H1 (cell line): ENCODE measurements at regions not wholly inside any gene's neighbourhood (a gene's known extent, or its start where the extent isn't known, plus 50 kb on each side); places are given as distances from the start of the nearest gene placed in this dataset.

ENCODE experiments used
- CTCF ChIA-PET: fragments of 300-600 bp; sonication (Branson Sonifier 250); formaldehyde crosslinking; loops from one replicate; lab custom pipeline; 2021; ENCODE audit not compliant: partially characterized antibody; lab: Charles Lee
- POLR2A ChIA-PET: fragments of 300-600 bp; sonication (Branson Sonifier 250); formaldehyde crosslinking; loops from one replicate; lab custom pipeline; 2021; ENCODE audit warnings: inconsistent platforms; ENCODE audit not compliant: partially characterized antibody; lab: Charles Lee
- DNase-seq, 2 experiments: peaks; one replicate each; pipeline versions ENCODE4 v3.0.0 to v3.0.0-alpha.2; 2010 to 2022; ENCODE audit warnings: low spot score in 2 of 2, low read depth in 1 of 2, mixed read lengths in 1 of 2
- FAIRE-seq: peaks from 2 replicates; lab custom pipeline; 2011; peaks lifted over from hg19 to GRCh38; lab: Jason Lieb, UNC
- H2AFZ ChIP-seq: 2 replicates; pipeline ENCODE4 v1.8.1; 2012; ENCODE audit warnings: low read length, inconsistent platforms
- H2AK5ac ChIP-seq: 2 replicates; pipeline ENCODE4 v1.6.1; 2013; ENCODE audit warnings: low read depth, low read length
- H2BK120ac ChIP-seq: replicated peaks from 2 replicates; pipeline ENCODE3; 2013; ENCODE audit warnings: low read depth, low read length, inconsistent platforms
- H2BK12ac ChIP-seq: 2 replicates; pipeline ENCODE4 v1.6.1; 2013; ENCODE audit warnings: low read depth, low read length
- H2BK15ac ChIP-seq: 2 replicates; pipeline ENCODE4 v1.6.1; 2013; ENCODE audit warnings: low read length
- H2BK20ac ChIP-seq: 2 replicates; pipeline ENCODE4 v1.6.1; 2013; ENCODE audit warnings: low read length
- H2BK5ac ChIP-seq: 2 replicates; pipeline ENCODE4 v1.6.1; 2013; ENCODE audit warnings: low read depth, low read length
- H3K14ac ChIP-seq: 2 replicates; pipeline ENCODE4 v1.6.1; 2013; ENCODE audit warnings: inconsistent platforms; ENCODE audit not compliant: insufficient read length
- H3K18ac ChIP-seq: 2 replicates; pipeline ENCODE4 v1.6.1; 2013; ENCODE audit warnings: low read length; ENCODE audit errors: extremely low read depth
- H3K23ac ChIP-seq: 2 replicates; pipeline ENCODE4 v1.6.1; 2013; ENCODE audit warnings: inconsistent platforms; ENCODE audit not compliant: insufficient read length
- H3K23me2 ChIP-seq: 2 replicates; pipeline ENCODE4 v1.6.1; 2013; ENCODE audit warnings: low read depth, low read length
- H3K27ac ChIP-seq: 2 replicates; pipeline ENCODE4 v1.6.1; 2011; ENCODE audit warnings: low read depth, low read length, inconsistent platforms
- H3K27me3 ChIP-seq, 4 experiments: replicated peaks in 1 of 4; 1 replicate in 1 of 4; 2 replicates in 3 of 4; pipeline versions ENCODE4 v1.6.1 to v1.8.1; 2011 to 2013; ENCODE audit warnings: low read length in 3 of 4, mild to moderate bottlenecking in 3 of 4, inconsistent platforms in 2 of 4, mixed read lengths in 2 of 4, moderate library complexity in 1 of 4; ENCODE audit not compliant: control insufficient read depth in 3 of 4, insufficient read depth in 3 of 4; ENCODE audit errors: extremely low read depth in 1 of 4
- H3K36me3 ChIP-seq, 4 experiments: 2 replicates each; pipeline versions ENCODE4 v1.6.1 to v1.8.1; 2011 to 2013; ENCODE audit warnings: mild to moderate bottlenecking in 4 of 4, low read length in 3 of 4, moderate library complexity in 2 of 4, control low read depth in 1 of 4, inconsistent platforms in 1 of 4; ENCODE audit not compliant: insufficient read depth in 4 of 4, control insufficient read depth in 2 of 4
- H3K4ac ChIP-seq: replicated peaks from 2 replicates; pipeline ENCODE3; 2013; ENCODE audit warnings: low read length, low read depth, mixed read lengths, inconsistent platforms; ENCODE audit not compliant: insufficient read length
- H3K4me1 ChIP-seq, 4 experiments: replicated peaks in 1 of 4; 1 replicate in 1 of 4; 2 replicates in 3 of 4; pipeline versions ENCODE4 v1.6.1 to v1.8.1; 2011 to 2013; ENCODE audit warnings: low read length in 3 of 4, inconsistent platforms in 2 of 4, mixed read lengths in 1 of 4; ENCODE audit not compliant: insufficient read depth in 4 of 4, control insufficient read depth in 3 of 4
- H3K4me2 ChIP-seq, 2 experiments: 2 replicates each; pipeline versions ENCODE4 v1.6.1 to v1.8.1; 2011 to 2013; ENCODE audit warnings: low read depth in 2 of 2, low read length in 2 of 2, control low read depth in 1 of 2, inconsistent platforms in 1 of 2, mild to moderate bottlenecking in 1 of 2; ENCODE audit not compliant: insufficient read depth in 1 of 2
- H3K4me3 ChIP-seq, 4 experiments: fragments of 200-600, 300-600 bp in 1 of 4; sonication (generic), shearing (Covaris generic), sonication (Bioruptor Twin) in 1 of 4; 2 replicates each; pipeline versions ENCODE4 v1.5.1 to v1.8.1; 2011 to 2016; ENCODE audit warnings: low read length in 4 of 4, low read depth in 3 of 4, control low read depth in 2 of 4, inconsistent platforms in 2 of 4, mild to moderate bottlenecking in 2 of 4, mixed read lengths in 1 of 4, moderate library complexity in 1 of 4; ENCODE audit not compliant: insufficient read depth in 2 of 4; ENCODE audit errors: extremely low read depth in 1 of 4
- H3K56ac ChIP-seq: replicated peaks from 2 replicates; pipeline ENCODE3; 2013; ENCODE audit warnings: low read depth, mild to moderate bottlenecking, mixed read lengths, low read length, inconsistent platforms; ENCODE audit not compliant: insufficient read length
- H3K79me1 ChIP-seq: 2 replicates; pipeline ENCODE4 v1.6.1; 2013; ENCODE audit warnings: low read depth, low read length, control low read depth
- H3K79me2 ChIP-seq, 2 experiments: 2 replicates each; pipeline versions ENCODE4 v1.6.1 to v1.8.1; 2012 to 2013; ENCODE audit warnings: low read length in 2 of 2, mild to moderate bottlenecking in 2 of 2, inconsistent platforms in 1 of 2; ENCODE audit not compliant: insufficient read depth in 2 of 2, control insufficient read depth in 1 of 2
- H3K9ac ChIP-seq, 4 experiments: replicated peaks in 1 of 4; 1 replicate in 1 of 4; 2 replicates in 3 of 4; pipeline versions ENCODE4 v1.6.1 to v1.8.1; 2011 to 2013; ENCODE audit warnings: low read depth in 3 of 4, low read length in 3 of 4, control low read depth in 2 of 4, mild to moderate bottlenecking in 2 of 4, moderate library complexity in 2 of 4, inconsistent platforms in 1 of 4; ENCODE audit errors: extremely low read depth in 1 of 4
- H3K9me3 ChIP-seq, 2 experiments: 2 replicates each; pipeline versions ENCODE4 v1.6.1 to v1.8.1; 2012 to 2013; ENCODE audit warnings: mild to moderate bottlenecking in 2 of 2, moderate library complexity in 2 of 2, control low read depth in 1 of 2, inconsistent platforms in 1 of 2, low read depth in 1 of 2, low read length in 1 of 2, mixed read lengths in 1 of 2; ENCODE audit not compliant: insufficient read depth in 2 of 2
- H4K20me1 ChIP-seq, 2 experiments: replicated peaks in 1 of 2; 2 replicates each; pipeline versions ENCODE3 to v1.8.1; 2011 to 2013; ENCODE audit warnings: inconsistent platforms in 2 of 2, low read length in 2 of 2, mild to moderate bottlenecking in 1 of 2; ENCODE audit not compliant: insufficient read depth in 2 of 2, control insufficient read depth in 1 of 2
- H4K5ac ChIP-seq: 2 replicates; pipeline ENCODE4 v1.6.1; 2013; ENCODE audit warnings: low read length, low read depth, mixed read lengths, inconsistent platforms; ENCODE audit not compliant: insufficient read length
- H4K8ac ChIP-seq: 2 replicates; pipeline ENCODE4 v1.8.0; 2013; ENCODE audit warnings: mild to moderate bottlenecking, moderate library complexity, low read length, inconsistent platforms; ENCODE audit not compliant: insufficient read depth; ENCODE audit errors: extremely low read depth
- H4K91ac ChIP-seq: replicated peaks from 2 replicates; pipeline ENCODE3; 2013; ENCODE audit warnings: low read length, mixed read lengths, inconsistent platforms; ENCODE audit not compliant: insufficient read length
- ASH2L ChIP-seq: fragments of 200-600, 300-600 bp; sonication (generic); IDR thresholded peaks from one replicate; pipeline ENCODE4 v1.7.1; 2017; ENCODE audit warnings: low read length
- BCL11A ChIP-seq, 2 experiments: IDR thresholded peaks; one replicate each; pipeline ENCODE4 v1.6.1; 2011; ENCODE audit warnings: low read depth in 2 of 2, low read length in 2 of 2, mild to moderate bottlenecking in 2 of 2
- CEBPB ChIP-seq: IDR thresholded peaks from 2 replicates; pipeline ENCODE4 v1.6.1; 2012; ENCODE audit warnings: low read depth, low read length
- EP300 ChIP-seq, 2 experiments: IDR thresholded peaks; 1 replicate in 1 of 2; 2 replicates in 1 of 2; pipeline ENCODE4 v1.6.1; 2011 to 2012; ENCODE audit warnings: low read depth in 2 of 2, low read length in 2 of 2, mild to moderate bottlenecking in 2 of 2, borderline replicate concordance in 1 of 2, inconsistent platforms in 1 of 2, moderate library complexity in 1 of 2
- GABPA ChIP-seq: IDR thresholded peaks from 2 replicates; pipeline ENCODE4 v1.6.1; 2011; ENCODE audit warnings: mild to moderate bottlenecking, low read length, moderate library complexity, borderline replicate concordance; ENCODE audit not compliant: insufficient read depth
- KDM4A ChIP-seq: IDR thresholded peaks from one replicate; pipeline ENCODE4 v1.7.1; 2012; ENCODE audit warnings: low read depth, mild to moderate bottlenecking, moderate library complexity, low read length, inconsistent platforms; ENCODE audit not compliant: severe bottlenecking
- PHF8 ChIP-seq: fragments of 200-600 bp; sonication (generic); conservative IDR thresholded peaks from 2 replicates; pipeline ENCODE4 v1.7.1; 2012; ENCODE audit warnings: low read depth, mild to moderate bottlenecking, inconsistent platforms, low read length, moderate library complexity
- POLR2A ChIP-seq, 2 experiments: IDR thresholded peaks; 1 replicate in 1 of 2; 2 replicates in 1 of 2; pipeline ENCODE4 v1.6.1; 2011; ENCODE audit warnings: low read depth in 2 of 2, low read length in 2 of 2, mild to moderate bottlenecking in 2 of 2; ENCODE audit errors: control extremely low read depth in 1 of 2
- POLR2AphosphoS5 ChIP-seq: IDR thresholded peaks from 2 replicates; pipeline ENCODE4 v1.6.1; 2011; ENCODE audit warnings: low read depth, low read length
- POU5F1 ChIP-seq: IDR thresholded peaks from 2 replicates; pipeline ENCODE4 v1.6.1; 2011; ENCODE audit warnings: low read depth, mild to moderate bottlenecking, low read length, moderate library complexity
- RNF2 ChIP-seq: fragments of 200-900, 300-1000 bp; sonication (generic); IDR thresholded peaks from 2 replicates; pipeline ENCODE4 v1.7.1; 2016; ENCODE audit warnings: borderline replicate concordance, low read depth, mild to moderate bottlenecking, antibody characterized with exemption, low read length; ENCODE audit not compliant: poor library complexity, severe bottlenecking; ENCODE audit errors: missing control alignments
- SAP30 ChIP-seq: fragments of 300-600 bp; sonication (generic); IDR thresholded peaks from 2 replicates; pipeline ENCODE4 v1.7.1; 2012; ENCODE audit warnings: low read length, moderate library complexity, mild to moderate bottlenecking, inconsistent platforms; ENCODE audit not compliant: insufficient read depth, insufficient replicate concordance
- SP1 ChIP-seq: IDR thresholded peaks from 2 replicates; pipeline ENCODE4 v1.6.1; 2011; ENCODE audit warnings: low read depth, low read length
- SUZ12 ChIP-seq: fragments of 200-600 bp; sonication (generic); IDR thresholded peaks from 2 replicates; pipeline ENCODE4 v1.6.1; 2012; ENCODE audit warnings: mild to moderate bottlenecking, inconsistent platforms, low read length, moderate library complexity, mixed read lengths
- YY1 ChIP-seq: IDR thresholded peaks from 2 replicates; pipeline ENCODE4 v1.6.1; 2011; ENCODE audit warnings: low read depth, mild to moderate bottlenecking, low read length
- WGBS, 2 experiments: shearing (Covaris generic) in 1 of 2; methylation state at CpG; one replicate each; pipeline versions ENCODE4 v1.1.6 to v1.1.7; 2013 to 2015; ENCODE audit warnings: low lambda C conversion rate in 2 of 2, mixed read lengths in 2 of 2, inconsistent platforms in 1 of 2, low coverage in 1 of 2, missing lambda C conversion rate in 1 of 2; ENCODE audit not compliant: insufficient replicate concordance in 2 of 2, insufficient coverage in 1 of 2, insufficient read length in 1 of 2; ENCODE audit errors: extremely low coverage in 1 of 2, missing lambda C conversion rate in 1 of 2; 5-methylcytosine and 5-hydroxymethylcytosine counted together

DNA sequence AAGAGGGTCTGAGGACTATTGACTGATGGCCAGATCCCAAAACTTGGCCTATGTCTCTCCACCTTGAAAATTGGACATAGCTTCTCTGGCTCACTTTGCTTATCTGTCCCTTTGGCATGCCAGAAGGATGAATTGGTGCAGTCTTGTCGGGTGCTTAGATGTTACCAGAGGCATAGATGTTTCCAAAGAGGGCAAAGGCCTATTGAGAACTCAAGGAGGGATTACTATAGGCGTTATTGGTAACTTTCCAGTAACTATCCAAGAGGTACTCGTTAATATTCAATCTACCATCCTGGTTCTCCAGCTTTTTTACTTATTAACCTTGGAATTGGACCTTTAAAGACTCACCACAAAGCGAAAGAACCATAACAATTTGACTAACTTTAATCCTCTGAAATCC, 368.3 kb upstream of the ESRRG start:
- no peak overlapping the region for H2BK20ac ChIP-seq
- H4K91ac ChIP-seq, result no peak overlapping the region
- 82% methylated on average over 4 of the region's 4 CpGs; no CpG with 5 or more reads in 1 of the 2 experiments for WGBS, 2 experiments
- H3K14ac ChIP-seq, result no peak overlapping the region
- H2BK120ac ChIP-seq, result no peak overlapping the region
- ChIA-PET CTCF (interaction anchor here (1.6 kb wide), 1 partner anchor 9 kb away, joined by 4 read pairs; no protein-coding TSS in a partner anchor), POLR2A (no interaction called here)
- H3K36me3 ChIP-seq, result no peaks in the 10 kb centered on the region
- H3K79me2 ChIP-seq, result no peaks in the 10 kb centered on the region
- no peak overlapping the region for H2AFZ ChIP-seq
- H3K9me3 ChIP-seq, result no peaks in the 10 kb centered on the region
- H3K23me2 ChIP-seq, result peaks cover 19% of the 10 kb centered on the region
- H4K8ac ChIP-seq, result no peak overlapping the region
- no peak overlapping the region for H3K9ac ChIP-seq
- H3K23ac ChIP-seq, result no peak overlapping the region
- H3K27me3 ChIP-seq, result peaks cover 5 to 33% (median 22%) of the 10 kb centered on the region in 4 experiments
- no peak overlapping the region for H3K56ac ChIP-seq
- FAIRE-seq, result no peak
- H3K4me3 ChIP-seq, result no peak overlapping the region
- no peak overlapping the region for H2BK5ac ChIP-seq
- no peak overlapping the region for H3K27ac ChIP-seq
- no peak overlapping the region for H3K4ac ChIP-seq
- H4K20me1 ChIP-seq, result peaks cover 0 to 1% of the 10 kb centered on the region in 2 experiments
- no peak overlapping the region for H4K5ac ChIP-seq
- no peak for DNase-seq
- H2BK12ac ChIP-seq, result no peak overlapping the region
- no peak overlapping the region for H3K18ac ChIP-seq
- H3K4me1 ChIP-seq, result peaks cover 2 to 9% (median 2%) of the 10 kb centered on the region in 4 experiments; a peak in 5 of 7 replicates
- no peaks in the 10 kb centered on the region for H3K79me1 ChIP-seq
- H2BK15ac ChIP-seq, result no peak overlapping the region
- no peak overlapping the region for H2AK5ac ChIP-seq
- H3K4me2 ChIP-seq, result no peak overlapping the region
- TF ChIP-seq POLR2A (IDR thresholded peaks at IDR 0.05; ENCODE audit: control extremely low read depth in 1 of 2, low read depth in 2 of 2, low read length in 2 of 2) (no peak), SP1 (no peak), EP300 (IDR thresholded peaks at IDR 0.05; ENCODE audit: borderline replicate concordance in 1 of 2, low read depth in 2 of 2, low read length in 2 of 2) (no peak), SAP30 (no peak), GABPA (no peak), RNF2 (no peak), PHF8 (no peak), BCL11A (IDR thresholded peaks at IDR 0.05; ENCODE audit: low read depth in 2 of 2, low read length in 2 of 2) (no peak), ASH2L (no peak), SUZ12 (no peak), POU5F1 (no peak), CEBPB (no peak), YY1 (no peak), KDM4A (no peak), POLR2AphosphoS5 (no peak)
